Left ventricle myocardium inferior (tissue), 1 donor: ENCODE measurements at regions not wholly inside any gene's neighbourhood (a gene's known extent, or its start where the extent isn't known, plus 50 kb on each side); places are given as distances from the start of the nearest gene placed in this dataset.

Experiments
- DNase-seq: peaks from one replicate; pipeline ENCODE4 v3.0.0-alpha.2; 2020
- H3K27ac ChIP-seq: fragments of 200-600 bp; replicated peaks from 2 replicates; pipeline ENCODE4 v1.8.0; 2021
- H3K27me3 ChIP-seq: fragments of 200-600 bp; 2 replicates; pipeline ENCODE4 v1.8.0; 2021; ENCODE audit warnings: low read depth
- H3K36me3 ChIP-seq: fragments of 200-600 bp; 2 replicates; pipeline ENCODE4 v1.8.0; 2021
- H3K4me1 ChIP-seq: fragments of 200-600 bp; 2 replicates; pipeline ENCODE4 v1.8.0; 2021
- H3K4me3 ChIP-seq: fragments of 200-600 bp; 2 replicates; pipeline ENCODE4 v1.8.0; 2021; ENCODE audit warnings: mild to moderate bottlenecking, moderate library complexity
- H3K9me3 ChIP-seq: fragments of 200-600 bp; replicated peaks from 2 replicates; pipeline ENCODE4 v1.8.0; 2021
- CTCF ChIP-seq: fragments of 200-600 bp; IDR thresholded peaks from 2 replicates; pipeline ENCODE4 v1.8.0; 2021; ENCODE audit warnings: antibody characterized with exemption, mild to moderate bottlenecking, borderline replicate concordance
- intact Hi-C: fragments of 100-400 bp; cut with micrococcal nuclease; formaldehyde crosslinking; loops from one replicate; pipeline ENCODE4 v1.11.0; 2022
- donor health status: DM: no; HTN: yes; CAD: no; lungs with severe emphysema.

GRCh38 chr4:63049726-63050125 lies 1359.5 kb downstream of the TECRL start:
- H3K36me3 ChIP-seq = no peaks in the 10 kb centered on the region
- DNase-seq = no peak
- H3K4me3 ChIP-seq = no peak overlapping the region
- H3K4me1 ChIP-seq = no peaks in the 10 kb centered on the region
- no peaks in the 10 kb centered on the region for H3K27me3 ChIP-seq
- peaks cover 44% of the 10 kb centered on the region for H3K9me3 ChIP-seq
- H3K27ac ChIP-seq = no peak overlapping the region
- TF ChIP-seq CTCF = no peak
- intact Hi-C loops = no loop called here

GRCh38 chr4:63049278-63049677 lies 1360.0 kb downstream of the TECRL start:
- Histone ChIP-seq H3K4me1 (no peaks in the 10 kb centered on the region), H3K36me3 (no peaks in the 10 kb centered on the region), H3K9me3 (peaks cover 41% of the 10 kb centered on the region), H3K4me3 (no peak overlapping the region), H3K27me3 (no peaks in the 10 kb centered on the region), H3K27ac (no peak overlapping the region)
- intact Hi-C loops = no loop called here
- no peak for TF ChIP-seq CTCF
- no peak for DNase-seq

GRCh38 chr4:63036159-63036866 lies 1372.9 kb downstream of the TECRL start:
- Histone ChIP-seq H3K27ac (no peak overlapping the region), H3K27me3 (no peaks in the 10 kb centered on the region), H3K4me3 (no peak overlapping the region), H3K36me3 (no peaks in the 10 kb centered on the region), H3K9me3 (no peaks in the 10 kb centered on the region), H3K4me1 (no peaks in the 10 kb centered on the region)
- intact Hi-C loops = no loop called here
- DNase-seq = no peak
- no peak for TF ChIP-seq CTCF

- Histone ChIP-seq H3K27me3 (no peaks in the 10 kb centered on the region), H3K36me3 (no peaks in the 10 kb centered on the region), H3K9me3 (peaks cover 10% of the 10 kb centered on the region), H3K4me1 (no peaks in the 10 kb centered on the region), H3K27ac (no peak overlapping the region), H3K4me3 (no peak overlapping the region)
- no peak for DNase-seq
- intact Hi-C loops = no loop called here
- no peak for TF ChIP-seq CTCF
Measured at GRCh38 chr4:63029380-63029779, 1379.9 kb downstream of the TECRL start.

GRCh38 chr4:63020661-63021060 lies 1388.6 kb downstream of the TECRL start:
- Histone ChIP-seq H3K9me3 (peaks cover 6% of the 10 kb centered on the region), H3K36me3 (no peaks in the 10 kb centered on the region), H3K27me3 (no peaks in the 10 kb centered on the region), H3K4me1 (no peaks in the 10 kb centered on the region), H3K4me3 (no peak overlapping the region), H3K27ac (no peak overlapping the region)
- TF ChIP-seq CTCF = no peak
- intact Hi-C loops = no loop called here
- DNase-seq = no peak
